GM19043 (cell line): ENCODE measurements at regions not wholly inside any gene's neighbourhood (a gene's known extent, or its start where the extent isn't known, plus 50 kb on each side); places are given as distances from the start of the nearest gene placed in this dataset.

Source experiments
- ATAC-seq: cut with Tn5 transposase; IDR thresholded peaks from one replicate; pipeline ENCODE4 v1.9.1; 2021; ENCODE audit warnings: low read depth; ENCODE audit not compliant: unreplicated experiment

GRCh38 chr2:16120591-16121180 lies 180.3 kb downstream of the MYCN start:
- no peak for ATAC-seq

DNA sequence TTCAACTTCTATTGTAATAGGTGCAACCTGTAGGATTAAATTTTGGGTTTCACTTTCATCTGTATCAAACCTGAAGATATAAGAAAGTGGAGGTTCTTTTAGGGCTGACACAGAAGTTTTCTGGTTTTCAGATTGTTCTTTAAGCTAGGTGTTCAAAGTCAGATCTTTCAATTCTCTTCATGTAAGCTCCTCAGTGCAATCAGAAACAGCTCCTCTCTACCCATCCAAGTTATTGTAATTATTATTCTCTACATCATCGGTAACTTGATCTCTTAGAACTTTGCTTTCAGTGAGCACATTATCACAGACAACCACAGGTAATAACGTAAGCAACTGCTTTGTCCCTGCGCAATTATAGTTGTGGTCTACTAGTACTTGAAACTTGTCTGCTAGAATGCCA lies 179.4 kb downstream of the MYCN start:
- no peak for ATAC-seq

GRCh38 chr2:16118611-16119590 lies 178.6 kb downstream of the MYCN start:
- ATAC-seq: no peak

GRCh38 chr2:16117791-16118610 lies 177.7 kb downstream of the MYCN start:
- no peak for ATAC-seq

- no peak for ATAC-seq
Measured at GRCh38 chr2:16117021-16117700, 176.8 kb downstream of the MYCN start.

DNA sequence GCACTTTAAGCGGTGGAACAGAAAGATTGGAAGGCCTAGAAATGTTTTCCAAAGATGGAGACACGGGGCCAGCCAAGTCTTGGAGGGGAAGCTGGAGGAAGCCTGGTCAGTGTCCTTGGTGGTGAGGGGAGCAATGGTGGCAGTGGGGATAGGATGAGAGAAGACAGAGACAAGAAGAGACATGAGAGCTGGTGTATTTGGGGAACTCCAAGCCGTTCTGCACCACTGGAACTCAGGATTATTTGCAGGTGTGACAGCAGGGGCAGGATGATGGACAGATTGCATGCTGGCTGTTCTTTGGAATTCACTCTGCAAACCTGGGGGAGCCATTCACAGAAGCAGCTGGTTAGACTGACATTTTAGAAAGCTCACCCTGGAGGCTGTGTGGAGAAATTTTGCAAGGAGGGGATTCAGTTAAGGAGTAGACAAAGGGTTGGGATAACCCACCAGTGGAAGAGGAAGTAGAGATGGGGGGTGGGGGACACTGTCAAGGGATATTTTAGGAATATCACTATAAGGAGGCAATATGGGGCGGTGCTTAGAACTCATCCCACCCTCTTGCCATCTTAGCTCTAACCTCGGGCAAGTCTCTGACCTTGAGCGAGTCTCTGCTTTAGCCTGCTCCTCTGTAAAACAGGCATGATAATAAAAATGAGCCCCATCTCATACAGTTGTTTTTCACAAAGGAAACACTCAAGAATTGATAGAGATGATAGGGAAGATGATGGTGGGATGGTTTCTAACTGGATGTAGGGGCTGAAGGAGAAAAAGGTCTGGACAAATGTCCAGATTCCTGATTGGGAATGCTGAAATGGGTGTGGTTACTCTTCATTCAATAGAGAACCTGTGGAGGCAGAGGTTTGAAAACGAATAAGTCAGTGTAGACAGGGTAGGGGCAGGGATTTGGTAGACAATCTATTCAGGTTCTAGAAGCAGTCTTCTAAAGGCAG lies 175.8 kb downstream of the MYCN start:
- ATAC-seq: no peak

GRCh38 chr2:16115291-16115690 lies 174.9 kb downstream of the MYCN start:
- no peak for ATAC-seq

DNA sequence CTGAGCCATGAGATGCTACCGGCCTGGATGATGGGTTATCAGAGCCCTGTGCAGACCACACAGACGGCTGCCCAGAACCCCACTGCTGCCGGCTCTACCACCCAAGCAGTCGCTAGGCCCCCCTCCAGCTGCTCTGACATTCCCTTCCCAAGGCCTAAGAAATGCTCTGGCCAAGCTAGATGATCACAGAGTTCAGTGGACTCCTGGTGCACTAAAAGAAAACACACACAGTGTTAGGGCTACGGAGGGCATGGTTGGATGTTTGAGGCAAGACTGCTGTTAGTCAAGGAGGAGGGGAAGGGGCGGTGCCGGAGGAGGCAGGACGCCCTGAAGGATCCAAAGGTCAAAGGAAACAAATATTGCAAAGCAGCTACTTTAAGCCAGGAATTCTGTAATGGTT lies 174.5 kb downstream of the MYCN start:
- ATAC-seq: no peak

- ATAC-seq: no peak
Measured at GRCh38 chr2:16114070-16114469, 173.7 kb downstream of the MYCN start.

GRCh38 chr2:16113568-16113967 lies 173.2 kb downstream of the MYCN start:
- ATAC-seq: no peak

DNA sequence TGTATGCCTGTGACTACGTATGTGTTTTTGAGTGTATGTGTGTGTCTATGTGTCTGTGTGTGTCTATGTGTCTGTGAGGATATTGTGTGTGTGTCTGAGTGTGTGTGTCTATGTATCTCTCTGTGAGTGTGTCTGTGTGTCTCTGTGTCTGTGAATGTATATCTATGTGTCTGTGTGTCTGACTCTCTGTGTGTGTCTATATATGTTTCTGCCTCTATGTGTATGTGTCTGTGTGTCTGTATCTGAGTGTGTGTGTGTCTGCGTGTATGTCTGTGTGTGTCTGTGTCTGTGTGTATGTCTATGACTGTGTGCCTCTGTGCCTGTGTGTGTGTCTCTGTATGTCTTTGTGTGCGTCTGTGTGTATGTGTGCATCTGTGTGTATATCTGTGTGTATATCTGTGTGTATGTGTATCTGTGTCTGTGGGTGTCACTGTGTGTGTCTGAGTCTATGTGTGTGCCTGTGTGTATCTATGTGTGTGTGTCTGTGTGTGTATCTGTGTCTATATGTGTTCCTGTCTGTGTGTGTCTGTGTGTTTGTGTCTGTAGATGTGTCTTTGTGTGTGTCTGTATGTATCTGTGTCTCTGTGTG lies 172.7 kb downstream of the MYCN start:
- no peak for ATAC-seq

GRCh38 chr2:16112251-16112971 lies 172.1 kb downstream of the MYCN start:
- ATAC-seq: no peak

GRCh38 chr2:16111838-16112210 lies 171.5 kb downstream of the MYCN start:
- ATAC-seq: no peak

- no peak for ATAC-seq
Measured at GRCh38 chr2:16109821-16110310, 169.5 kb downstream of the MYCN start.

DNA sequence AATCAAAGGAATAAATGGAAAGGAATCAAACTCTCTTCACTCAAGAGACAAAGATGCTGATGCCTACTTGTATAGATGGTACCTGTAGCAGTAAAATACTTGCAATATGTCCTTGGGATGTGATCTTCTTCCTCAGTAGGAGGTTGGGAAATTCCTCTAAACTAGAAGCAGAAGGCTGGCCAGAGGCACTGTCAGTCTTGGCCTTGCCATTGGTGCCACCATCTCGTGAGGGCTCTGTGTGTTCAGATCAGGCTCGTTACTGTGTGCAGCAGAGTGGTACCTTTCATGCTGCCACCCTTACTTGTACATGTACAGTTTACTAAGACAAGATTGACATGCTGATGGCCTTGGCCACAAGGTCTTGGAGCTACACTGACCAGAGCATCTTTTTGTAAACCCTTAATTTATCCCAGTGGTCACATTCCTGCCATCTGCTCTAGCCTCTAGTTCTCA lies 169.0 kb downstream of the MYCN start:
- no peak for ATAC-seq

DNA sequence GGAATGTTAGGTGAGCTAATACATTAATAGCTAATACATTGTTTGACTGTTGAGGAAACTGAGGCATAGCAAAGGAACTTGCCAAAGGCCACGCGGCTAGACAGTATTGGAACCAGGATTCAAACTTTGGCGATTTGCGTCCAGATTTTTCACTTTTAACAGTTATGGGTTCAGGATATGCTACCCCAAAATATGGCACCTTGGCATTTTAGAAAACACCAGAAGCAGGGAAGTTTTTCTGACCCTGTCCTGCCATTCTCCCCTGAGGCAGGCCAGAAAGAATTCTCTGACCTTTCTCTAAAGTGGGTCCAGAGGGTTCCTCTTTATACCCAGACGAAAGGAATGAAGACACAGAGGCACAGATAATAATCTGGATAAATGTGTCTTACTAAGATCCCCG lies 166.9 kb downstream of the MYCN start:
- ATAC-seq: no peak

DNA sequence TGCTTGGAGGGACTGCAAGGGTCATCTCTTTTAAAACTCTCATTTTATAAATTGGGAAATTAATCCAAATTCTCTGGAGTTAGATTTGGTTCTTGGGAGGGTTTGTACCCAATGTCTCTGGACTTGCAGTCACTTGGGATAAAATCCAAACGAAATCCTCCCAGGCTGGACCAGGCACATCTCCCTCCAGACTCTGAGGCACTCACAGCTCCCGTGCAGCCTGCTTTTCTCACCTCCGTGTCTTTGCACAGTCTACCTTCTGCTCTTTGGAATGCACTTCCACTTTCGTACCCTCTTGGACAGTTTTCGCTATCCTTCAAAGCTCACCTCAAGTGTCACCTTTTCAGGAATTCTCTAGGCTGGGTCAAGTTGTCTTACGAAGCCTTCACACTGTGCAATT lies 166.3 kb downstream of the MYCN start:
- ATAC-seq: no peak

GRCh38 chr2:16105669-16106281 lies 165.4 kb downstream of the MYCN start:
- ATAC-seq: no peak
